HEK293 (cell line): ENCODE measurements at regions not wholly inside any gene's neighbourhood (a gene's known extent, or its start where the extent isn't known, plus 50 kb on each side); places are given as distances from the start of the nearest gene placed in this dataset.

Experiments used
- CTCF ChIP-seq: fragments of 450-650 bp; formaldehyde crosslinking; IDR thresholded peaks from 2 replicates; pipeline ENCODE4 v1.5.1; 2016; ENCODE audit warnings: missing biosample characterization, missing genetic modification characterization
- KLF7 ChIP-seq: fragments of 450-650 bp; formaldehyde crosslinking; IDR thresholded peaks from 2 replicates; pipeline ENCODE4 v1.5.1; 2016; ENCODE audit warnings: missing biosample characterization, missing genetic modification characterization, borderline replicate concordance
- REST ChIP-seq: fragments of 450-650 bp; formaldehyde crosslinking; IDR thresholded peaks from 2 replicates; pipeline ENCODE4 v1.5.1; 2016; ENCODE audit warnings: missing biosample characterization, missing genetic modification characterization
- ZBTB20 ChIP-seq: fragments of 450-650 bp; formaldehyde crosslinking; IDR thresholded peaks from 2 replicates; pipeline ENCODE4 v1.5.1; 2016; ENCODE audit warnings: missing biosample characterization, missing genetic modification characterization
- ZBTB6 ChIP-seq: fragments of 450-650 bp; formaldehyde crosslinking; IDR thresholded peaks from 2 replicates; pipeline ENCODE4 v1.5.1; 2017; ENCODE audit warnings: missing biosample characterization, missing genetic modification characterization
- ZFP69B ChIP-seq: fragments of 450-650 bp; formaldehyde crosslinking; IDR thresholded peaks from 2 replicates; pipeline ENCODE4 v1.5.1; 2016; ENCODE audit warnings: missing biosample characterization, missing genetic modification characterization
- ZNF302 ChIP-seq: fragments of 450-650 bp; formaldehyde crosslinking; IDR thresholded peaks from 2 replicates; pipeline ENCODE4 v1.5.1; 2016; ENCODE audit warnings: missing biosample characterization, missing genetic modification characterization, low read depth
- ZNF341 ChIP-seq: fragments of 450-650 bp; formaldehyde crosslinking; IDR thresholded peaks from 2 replicates; pipeline ENCODE4; 2016; ENCODE audit warnings: low read depth, missing biosample characterization, missing genetic modification characterization
- ZNF426 ChIP-seq: fragments of 450-650 bp; formaldehyde crosslinking; IDR thresholded peaks from 2 replicates; pipeline ENCODE4 v1.5.1; 2017; ENCODE audit warnings: missing biosample characterization, missing genetic modification characterization, mild to moderate bottlenecking, inconsistent platforms, moderate library complexity
- ZNF544 ChIP-seq: fragments of 450-650 bp; formaldehyde crosslinking; IDR thresholded peaks from 2 replicates; pipeline ENCODE4 v1.5.0; 2017; ENCODE audit warnings: missing biosample characterization, missing genetic modification characterization
- ZNF561 ChIP-seq: fragments of 450-650 bp; IDR thresholded peaks from 2 replicates; pipeline ENCODE4 v1.5.1; 2018; ENCODE audit warnings: missing biosample characterization, missing genetic modification characterization, borderline replicate concordance
- ZSCAN23 ChIP-seq: fragments of 450-650 bp; formaldehyde crosslinking; IDR thresholded peaks from 2 replicates; pipeline ENCODE4 v1.5.1; 2016; ENCODE audit warnings: missing biosample characterization, missing genetic modification characterization
- TF ChIP-seq, protein P1 (sequence below): fragments of 450-650 bp; formaldehyde crosslinking; IDR thresholded peaks from 2 replicates; pipeline ENCODE4 v1.5.1; 2016; ENCODE audit warnings: missing biosample characterization, missing genetic modification characterization

DNA sequence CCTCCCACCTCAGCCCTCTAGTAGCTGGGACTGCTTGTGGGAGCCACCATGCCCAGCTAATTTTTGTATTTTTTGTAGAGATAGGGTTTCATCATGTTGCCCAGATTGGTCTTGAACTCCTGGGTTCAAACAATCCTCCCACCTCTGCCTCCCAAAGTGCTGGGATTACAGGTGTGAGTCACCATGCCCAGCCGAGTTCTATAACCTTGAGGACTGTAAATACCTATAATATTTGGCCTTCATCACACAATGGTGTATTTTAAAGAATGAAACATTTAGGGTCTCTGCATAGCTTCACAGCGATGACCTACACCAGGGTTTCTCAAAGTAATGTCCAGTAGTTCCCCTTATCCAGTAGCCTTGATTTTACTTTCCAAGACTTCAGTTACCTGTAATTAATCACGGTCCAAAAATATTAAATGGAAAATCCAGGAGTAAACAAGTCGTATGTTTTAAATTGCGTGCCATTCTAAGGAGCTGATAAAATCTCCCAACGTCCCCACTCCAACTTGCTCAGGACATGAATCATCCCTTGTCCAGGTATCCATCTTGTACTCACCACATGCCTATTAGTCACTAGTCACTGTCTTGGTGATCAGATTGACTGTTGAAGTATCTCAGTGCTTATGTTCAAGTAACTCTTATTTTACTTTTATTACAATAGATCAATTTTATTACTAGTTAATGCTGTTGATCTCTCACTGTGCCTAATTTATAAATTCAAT is 368.2 kb downstream of the BTG1 start:
- TF ChIP-seq ZNF426 (tag by site-specific recombination) (no peak), ZNF561 (no peak), KLF7 (tag by site-specific recombination) (no peak), CTCF (tag by site-specific recombination) (no peak), ZBTB20 (tag by site-specific recombination) (no peak), ZBTB6 (tag by site-specific recombination) (no peak), ZNF302 (tag by site-specific recombination) (no peak), REST (tag by site-specific recombination) (no peak), ZSCAN23 (tag by site-specific recombination) (no peak), ZNF341 (tag by site-specific recombination) (no peak), ZNF544 (tag by site-specific recombination) (no peak), ZFP69B (tag by site-specific recombination) (no peak)
- TF ChIP-seq, protein P1, sequence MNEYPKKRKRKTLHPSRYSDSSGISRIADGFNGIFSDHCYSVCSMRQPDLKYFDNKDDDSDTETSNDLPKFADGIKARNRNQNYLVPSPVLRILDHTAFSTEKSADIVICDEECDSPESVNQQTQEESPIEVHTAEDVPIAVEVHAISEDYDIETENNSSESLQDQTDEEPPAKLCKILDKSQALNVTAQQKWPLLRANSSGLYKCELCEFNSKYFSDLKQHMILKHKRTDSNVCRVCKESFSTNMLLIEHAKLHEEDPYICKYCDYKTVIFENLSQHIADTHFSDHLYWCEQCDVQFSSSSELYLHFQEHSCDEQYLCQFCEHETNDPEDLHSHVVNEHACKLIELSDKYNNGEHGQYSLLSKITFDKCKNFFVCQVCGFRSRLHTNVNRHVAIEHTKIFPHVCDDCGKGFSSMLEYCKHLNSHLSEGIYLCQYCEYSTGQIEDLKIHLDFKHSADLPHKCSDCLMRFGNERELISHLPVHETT (tag by site-specific recombination): no peak
